Activated T-cell treated with anti-CD3 and anti-CD28 coated beads for 1 hour (primary cell): ENCODE measurements at regions not wholly inside any gene's neighbourhood (a gene's known extent, or its start where the extent isn't known, plus 50 kb on each side); places are given as distances from the start of the nearest gene placed in this dataset.

Source experiments
- DNase-seq: peaks from one replicate; pipeline ENCODE4 v3.0.0-alpha.2; 2020; ENCODE audit warnings: low read depth

DNA sequence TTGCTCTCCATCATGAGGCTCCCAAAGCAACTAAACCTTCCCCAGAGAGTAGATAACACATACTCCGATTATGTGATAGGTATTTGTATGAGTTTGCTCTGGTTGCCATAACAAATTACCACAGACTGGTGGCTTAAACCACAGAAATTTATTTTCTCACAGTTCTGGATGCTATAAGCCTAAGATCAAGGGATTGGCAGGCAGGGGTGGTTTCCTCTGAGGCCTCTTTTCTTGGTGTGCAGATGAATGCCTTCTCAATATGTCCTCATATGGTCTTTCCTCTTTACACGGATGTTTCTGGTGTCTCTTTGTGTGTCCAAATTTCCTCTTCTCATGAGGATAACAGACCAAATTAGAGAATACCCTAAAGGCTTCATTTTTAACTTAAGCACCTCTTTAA, 285.8 kb upstream of the GRIP1 start:
- DNase-seq, result peak; percentile 9

- DNase-seq, result no peak
Observed at GRCh38 chr12:66965621-66966020, 286.7 kb upstream of the GRIP1 start.

DNA sequence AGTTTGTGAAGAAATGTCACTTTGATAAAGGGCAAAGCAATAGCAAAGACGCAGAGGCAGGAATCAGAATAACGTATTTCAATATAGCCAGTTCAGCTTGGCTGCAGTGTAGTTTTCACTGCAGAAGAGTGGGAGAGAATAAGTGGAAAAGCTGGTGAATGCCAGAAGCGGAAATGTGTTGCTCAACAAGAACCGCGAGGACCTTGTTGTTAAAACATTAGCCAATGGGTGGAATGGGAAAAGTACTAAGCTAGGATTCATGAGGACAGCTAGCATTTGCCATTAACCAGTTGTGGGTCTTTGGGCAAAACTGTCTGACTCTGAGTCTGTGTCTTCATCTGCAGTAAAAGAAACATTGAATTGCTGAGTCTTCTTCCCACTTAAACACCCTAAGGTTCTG, 292.9 kb upstream of the GRIP1 start:
- no peak for DNase-seq

DNA sequence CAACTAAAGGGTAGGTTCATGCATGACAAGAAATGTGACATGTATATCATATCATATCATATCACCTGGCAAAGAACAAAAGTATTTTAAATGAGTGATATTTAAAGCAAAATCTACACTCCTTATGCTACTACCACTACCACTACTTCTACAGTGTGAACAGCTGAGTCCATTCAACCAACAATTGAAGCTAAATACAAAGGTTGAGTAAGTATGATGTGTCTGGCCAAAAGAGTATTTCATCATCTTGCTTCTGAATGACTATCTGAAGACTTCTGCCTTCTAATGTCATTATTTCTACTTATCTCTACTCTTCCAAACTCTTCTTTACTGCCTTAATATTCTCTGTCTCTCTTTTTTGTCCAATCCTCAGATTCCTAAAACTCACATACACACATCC, 292.6 kb upstream of the CAND1 start:
- no peak for DNase-seq

- no peak for DNase-seq
Observed at GRCh38 chr12:66978802-66979201, 290.4 kb upstream of the CAND1 start.

DNA sequence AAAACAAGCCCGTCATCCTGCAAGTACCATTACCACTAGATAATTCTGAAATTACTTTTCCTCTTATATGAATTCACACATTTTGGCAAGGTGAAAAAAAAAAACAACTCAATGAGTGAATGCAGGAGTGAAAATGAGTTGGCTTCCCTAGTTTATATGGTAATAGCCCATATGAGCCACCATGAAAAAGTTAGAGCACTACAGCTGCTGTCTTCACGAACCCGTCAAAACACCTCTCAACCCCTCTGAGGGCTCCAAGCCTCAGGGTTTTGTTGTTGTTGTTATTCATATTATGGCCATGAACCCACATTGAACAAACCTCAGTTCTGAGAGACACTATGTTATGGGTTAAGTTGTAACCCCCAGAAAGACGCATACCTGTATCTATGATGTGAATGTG, 289.9 kb upstream of the CAND1 start:
- no peak for DNase-seq

DNA sequence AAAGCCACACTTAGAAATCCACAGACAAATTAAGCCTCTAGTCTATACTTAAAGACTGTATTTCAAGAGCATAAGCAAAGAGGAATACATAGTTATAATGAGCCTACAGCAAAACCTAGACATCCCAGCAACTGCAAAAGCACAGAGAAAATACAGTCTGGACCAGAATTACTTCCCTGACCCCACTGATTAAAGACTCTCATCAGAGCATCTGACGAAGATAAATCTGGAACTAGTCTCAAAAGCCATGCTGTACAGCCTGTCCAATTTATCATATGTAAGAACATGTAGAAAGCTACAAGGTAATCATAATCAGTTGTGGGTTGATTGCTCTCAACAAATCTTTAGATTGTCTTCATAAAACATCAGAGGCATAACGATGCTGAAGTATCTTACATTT, 285.1 kb upstream of the CAND1 start:
- DNase-seq, result no peak

DNA sequence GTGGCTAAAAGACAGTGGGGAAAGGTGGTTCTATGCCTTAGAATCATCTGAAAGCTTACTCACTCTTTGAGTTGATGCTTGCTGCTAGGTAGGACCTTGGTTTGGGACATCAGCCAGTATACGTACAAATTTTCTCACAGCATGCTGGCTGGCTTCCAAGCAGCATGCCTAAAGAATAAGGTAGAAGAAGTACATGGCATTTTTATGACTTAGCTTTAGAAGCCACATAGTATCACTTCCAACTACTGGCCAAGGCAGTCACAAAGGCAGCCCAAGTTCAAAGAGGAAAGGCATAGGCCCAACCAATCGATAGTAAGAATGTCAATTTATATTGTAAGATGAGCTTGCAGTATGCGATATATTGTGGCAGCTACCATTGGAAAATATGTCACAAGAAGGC, 284.2 kb upstream of the CAND1 start:
- no peak for DNase-seq

DNA sequence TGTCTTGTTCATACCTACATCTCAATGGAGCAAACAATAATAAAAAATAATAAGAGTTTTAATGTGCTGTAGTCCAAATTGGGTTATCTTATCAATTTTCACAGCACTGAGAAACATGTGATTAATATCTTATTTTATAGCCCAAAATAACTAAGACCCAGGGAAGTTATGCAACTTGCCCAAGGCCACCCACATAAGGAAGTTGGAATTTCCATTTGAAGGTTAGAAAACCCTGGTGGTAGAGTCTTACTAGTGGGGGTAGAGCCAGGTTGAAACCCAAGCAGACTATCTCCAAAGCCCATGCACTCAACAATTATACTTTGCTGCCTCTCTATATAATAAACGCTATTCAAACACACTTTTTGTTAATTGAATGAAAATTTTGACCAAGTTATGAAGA, 270.0 kb upstream of the CAND1 start:
- no peak for DNase-seq

- no peak for DNase-seq
Observed at GRCh38 chr12:67001251-67001650, 267.9 kb upstream of the CAND1 start.

DNA sequence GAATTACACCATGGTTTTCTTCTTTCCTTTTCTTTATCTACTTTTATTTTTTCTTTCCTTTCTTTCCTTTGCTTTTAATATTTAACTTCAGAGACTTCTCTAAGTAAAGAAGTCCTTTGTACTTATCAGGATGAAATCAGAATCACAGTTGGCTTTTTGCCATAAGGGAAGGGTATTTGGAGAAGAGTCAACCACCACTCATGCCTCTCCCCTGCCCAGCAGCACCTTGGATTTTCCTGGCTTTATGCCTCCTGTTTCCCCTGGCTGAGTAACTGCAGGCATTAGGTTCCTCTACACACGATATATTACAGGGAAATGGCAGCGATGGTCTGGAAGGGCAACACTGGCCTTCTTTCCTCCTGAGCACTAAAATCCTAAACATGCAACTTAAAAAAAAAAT, 266.4 kb upstream of the CAND1 start:
- no peak for DNase-seq

GRCh38 chr12:67006610-67007009, 262.5 kb upstream of the CAND1 start:
- DNase-seq, result no peak

- no peak for DNase-seq
Observed at GRCh38 chr12:67014642-67015041, 254.5 kb upstream of the CAND1 start.

DNA sequence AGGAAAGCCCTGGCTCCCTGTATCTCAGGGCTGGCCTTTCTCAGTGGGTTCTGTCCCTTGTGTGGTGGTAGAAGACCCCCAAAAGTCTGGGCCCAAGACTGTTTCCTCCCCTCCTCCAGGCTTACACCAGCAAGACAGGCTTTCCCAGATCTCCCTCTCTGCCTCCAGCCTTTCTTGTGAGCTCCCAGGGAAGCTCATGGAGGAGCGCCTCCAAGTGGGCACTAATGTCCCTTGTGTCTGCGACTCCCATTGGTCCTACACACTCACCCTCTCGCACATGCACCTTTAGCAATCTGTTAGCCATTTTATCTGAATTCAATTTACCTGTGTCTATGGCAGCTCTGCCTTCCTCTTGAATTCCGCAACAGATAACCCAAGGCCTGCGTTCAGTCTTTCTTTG, 251.1 kb upstream of the CAND1 start:
- DNase-seq, result no peak

DNA sequence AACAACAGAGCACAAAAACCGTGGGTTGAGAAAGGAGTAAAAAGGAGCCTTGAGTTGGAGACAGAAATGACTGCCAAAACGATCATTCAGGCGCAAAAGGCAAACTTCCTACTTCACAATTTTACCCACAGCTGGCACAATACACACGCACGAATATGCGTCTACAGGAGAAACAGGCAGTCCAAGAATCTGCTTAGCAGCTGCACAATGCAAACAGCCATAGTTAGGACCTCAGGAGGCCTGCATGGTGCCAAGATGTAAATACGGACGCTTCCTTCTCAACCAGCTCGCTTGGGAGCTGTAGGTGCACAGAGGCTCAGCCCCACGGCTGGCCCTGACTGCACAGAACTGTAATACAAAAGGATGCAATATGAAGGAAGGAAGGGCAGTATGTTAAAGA, 250.1 kb upstream of the CAND1 start:
- no peak for DNase-seq

DNA sequence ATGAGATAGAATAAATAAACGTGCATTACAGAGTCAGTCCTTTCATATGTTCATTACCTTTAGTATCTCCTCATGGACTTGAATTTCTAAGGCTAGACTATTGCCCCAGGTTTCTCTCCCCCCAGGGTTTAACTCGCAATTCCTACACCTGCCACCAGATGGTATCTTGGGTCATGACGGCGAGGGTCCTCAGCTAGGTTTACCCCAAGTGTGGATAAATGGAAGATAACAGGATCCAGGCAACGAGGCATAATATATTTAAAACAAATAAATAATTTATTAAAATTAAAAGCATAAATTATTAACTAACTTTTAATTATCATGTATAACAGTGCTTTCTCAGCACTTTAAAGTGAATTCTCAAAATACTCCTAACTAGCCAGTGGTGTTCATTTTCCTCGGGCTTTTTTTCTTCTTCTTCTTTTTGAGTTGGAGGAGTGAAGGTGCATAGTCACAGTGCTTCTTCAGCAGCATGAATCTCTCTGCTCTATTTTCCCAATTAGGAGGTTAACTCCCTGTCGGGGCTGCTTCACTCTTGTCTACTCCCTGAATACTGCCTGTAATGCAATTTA, 243.5 kb upstream of the CAND1 start:
- DNase-seq, result peak; percentile 37

- DNase-seq, result no peak
Observed at GRCh38 chr12:67026487-67027246, 242.5 kb upstream of the CAND1 start.

- no peak for DNase-seq
Observed at GRCh38 chr12:67028529-67028928, 240.6 kb upstream of the CAND1 start.

GRCh38 chr12:67034110-67034879, 234.9 kb upstream of the CAND1 start:
- DNase-seq, result no peak

GRCh38 chr12:67035121-67035520, 234.0 kb upstream of the CAND1 start:
- no peak for DNase-seq

DNA sequence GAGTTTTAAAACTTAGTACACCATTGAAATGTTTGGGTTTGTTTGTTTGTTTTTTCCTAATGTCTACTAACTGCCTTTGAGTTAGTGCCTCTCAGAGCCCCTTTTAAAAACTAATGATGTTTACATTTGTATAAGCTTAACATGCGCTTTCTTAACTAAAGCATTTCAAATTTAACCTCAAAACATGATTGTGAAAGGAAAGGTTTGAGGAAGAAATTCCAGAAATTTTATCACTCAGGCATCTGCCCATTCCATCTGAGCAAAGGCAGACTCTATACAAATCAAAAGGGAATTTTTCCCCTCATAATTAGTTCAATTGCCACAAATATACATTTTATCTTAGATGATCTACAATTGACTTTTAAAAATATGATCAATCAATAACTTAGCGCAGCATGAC, 230.7 kb upstream of the CAND1 start:
- no peak for DNase-seq

- no peak for DNase-seq
Observed at GRCh38 chr12:67039995-67040860, 228.9 kb upstream of the CAND1 start.

- no peak for DNase-seq
Observed at GRCh38 chr12:67040861-67041137, 228.4 kb upstream of the CAND1 start.
